ENCODE measurements at regions not wholly inside any gene's neighbourhood (a gene's known extent, or its start where the extent isn't known, plus 50 kb on each side); places are given as distances from the start of the nearest gene placed in this dataset.

DNA sequence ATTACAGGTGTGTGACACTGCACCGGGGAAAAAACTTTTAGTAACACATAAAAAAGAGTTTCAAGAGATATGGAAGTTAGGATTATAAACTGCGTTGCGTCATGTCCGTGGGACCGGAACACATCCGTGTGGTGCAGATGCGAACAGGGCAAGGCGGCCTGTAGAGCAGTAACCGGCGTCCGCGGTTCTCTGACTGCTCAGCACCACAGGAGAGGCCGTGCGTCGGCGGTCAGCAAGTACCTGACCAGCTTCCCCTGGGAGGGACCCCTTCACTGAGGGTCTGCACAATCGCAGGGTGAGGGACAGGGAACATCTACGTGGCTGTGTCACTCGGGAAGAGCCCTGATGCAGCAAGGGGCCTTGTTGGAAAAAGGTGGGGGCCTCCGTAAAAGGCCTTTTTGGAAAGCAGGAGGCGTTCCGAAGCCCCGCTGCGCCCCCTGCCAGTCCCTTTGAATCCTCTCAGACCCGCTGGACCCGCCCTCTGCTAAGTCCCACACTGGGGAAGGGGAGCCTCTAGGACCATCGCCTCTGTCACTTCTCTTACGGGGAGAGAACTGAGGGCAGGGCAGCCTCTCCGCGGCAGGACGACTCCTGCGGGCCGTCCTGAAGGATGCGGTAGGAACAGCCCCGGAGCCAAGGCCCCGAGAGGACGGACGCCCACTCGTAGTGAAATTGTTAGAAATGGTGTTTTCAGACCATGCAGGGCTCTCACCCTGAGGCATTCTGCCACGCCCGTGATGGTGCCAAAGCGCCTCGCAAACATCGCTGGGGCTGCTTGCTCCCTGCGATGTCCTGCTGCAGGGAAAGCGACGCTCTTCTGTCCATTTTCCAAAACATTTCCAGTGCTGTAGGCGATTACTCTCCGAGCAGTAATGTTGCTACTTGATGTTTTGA, 771.6 kb upstream of the COBL start:
- no peak for TF ChIP-seq GATA2 (IDR thresholded peaks at IDR 0.05; ENCODE audit: low read depth, low read length)
- TF ChIP-seq GATA3 (IDR thresholded peaks at IDR 0.05; ENCODE audit: low read depth, low read length), result no peak
